ENCODE measurements at regions not wholly inside any gene's neighbourhood (a gene's known extent, or its start where the extent isn't known, plus 50 kb on each side); places are given as distances from the start of the nearest gene placed in this dataset.
"Not testable (repeated sequence)": the region's sequence is repeated elsewhere in the genome, so short reads cannot be mapped to it uniquely, and the experiment has no call there.

- Mint-ChIP-seq H3K4me1 (no peaks in the 10 kb centered on the region), H3K27ac (no peak overlapping the region), H3K9me3 (no peaks in the 10 kb centered on the region), H3K27me3 (ENCODE audit: insufficient read depth, low read depth) (no peaks in the 10 kb centered on the region), H3K4me3 (no peak overlapping the region), H3K36me3 (no peaks in the 10 kb centered on the region)
- H3K4me2 ChIP-seq: no peak overlapping the region
- H3K36me3 ChIP-seq: no peaks in the 10 kb centered on the region
- no peaks in the 10 kb centered on the region for H3K27me3 ChIP-seq
- no peaks in the 10 kb centered on the region for H4K20me1 ChIP-seq (ENCODE audit: low read depth)
- no peak overlapping the region for H2AFZ ChIP-seq (replicated peaks)
- H3K9me3 ChIP-seq (ENCODE audit: low read depth): no peaks in the 10 kb centered on the region
- TF ChIP-seq EZH2phosphoT487 (IDR thresholded peaks at IDR 0.05) (no peak), CTCF (IDR thresholded peaks at IDR 0.05) (no peak), EZH2 (IDR thresholded peaks at IDR 0.05) (no peak)
- no peaks in the 10 kb centered on the region for H3K4me1 ChIP-seq
- DNase-seq (ENCODE audit: low spot score): no peak
- no peaks in the 10 kb centered on the region for H3K79me2 ChIP-seq (ENCODE audit: low read depth)
- no peak overlapping the region for H3K9ac ChIP-seq
- no peak overlapping the region for H3K27ac ChIP-seq
- no peaks in the 10 kb centered on the region for H3F3A ChIP-seq (ENCODE audit: low read depth)
- no peak overlapping the region for H3K4me3 ChIP-seq
Observed at GRCh38 chr5:87127956-87128687, 139.6 kb upstream of the RASA1 start.

- Histone ChIP-seq H3K36me3 (no peaks in the 10 kb centered on the region), H3K79me2 (ENCODE audit: low read depth) (no peaks in the 10 kb centered on the region), H3K9ac (no peak overlapping the region), H2AFZ (replicated peaks) (no peak overlapping the region), H3F3A (ENCODE audit: low read depth) (no peaks in the 10 kb centered on the region), H3K4me3 (no peak overlapping the region), H3K27me3 (no peaks in the 10 kb centered on the region), H3K27ac (no peak overlapping the region), H3K4me1 (no peaks in the 10 kb centered on the region), H3K9me3 (ENCODE audit: low read depth) (no peaks in the 10 kb centered on the region), H3K4me2 (no peak overlapping the region), H4K20me1 (ENCODE audit: low read depth) (no peaks in the 10 kb centered on the region)
- H3K4me1 Mint-ChIP-seq: no peaks in the 10 kb centered on the region
- H3K27me3 Mint-ChIP-seq (ENCODE audit: insufficient read depth, low read depth): no peaks in the 10 kb centered on the region
- DNase-seq (ENCODE audit: low spot score): no peak
- TF ChIP-seq EZH2 (IDR thresholded peaks at IDR 0.05): no peak
- no peak for TF ChIP-seq EZH2phosphoT487 (IDR thresholded peaks at IDR 0.05)
- TF ChIP-seq CTCF (IDR thresholded peaks at IDR 0.05): no peak
- no peak overlapping the region for H3K27ac Mint-ChIP-seq
- no peaks in the 10 kb centered on the region for H3K9me3 Mint-ChIP-seq
- H3K4me3 Mint-ChIP-seq: no peak overlapping the region
- no peaks in the 10 kb centered on the region for H3K36me3 Mint-ChIP-seq
Observed at GRCh38 chr5:87129046-87129445, 138.6 kb upstream of the RASA1 start.

GRCh38 chr5:87132696-87133095 is 135.0 kb upstream of the RASA1 start:
- H3K79me2 ChIP-seq (ENCODE audit: low read depth): no peaks in the 10 kb centered on the region
- no peak overlapping the region for H2AFZ ChIP-seq (replicated peaks)
- no peak for TF ChIP-seq EZH2 (IDR thresholded peaks at IDR 0.05)
- no peak for TF ChIP-seq EZH2phosphoT487 (IDR thresholded peaks at IDR 0.05)
- TF ChIP-seq CTCF (IDR thresholded peaks at IDR 0.05): no peak
- no peaks in the 10 kb centered on the region for H3F3A ChIP-seq (ENCODE audit: low read depth)
- Mint-ChIP-seq H3K9me3 (no peaks in the 10 kb centered on the region), H3K4me3 (no peak overlapping the region), H3K27ac (no peak overlapping the region), H3K36me3 (no peaks in the 10 kb centered on the region), H3K27me3 (ENCODE audit: insufficient read depth, low read depth) (no peaks in the 10 kb centered on the region), H3K4me1 (peaks cover 5% of the 10 kb centered on the region)
- H3K4me3 ChIP-seq: no peak overlapping the region
- H3K27me3 ChIP-seq: no peaks in the 10 kb centered on the region
- no peaks in the 10 kb centered on the region for H3K36me3 ChIP-seq
- H3K27ac ChIP-seq: no peak overlapping the region
- no peak overlapping the region for H3K4me2 ChIP-seq
- no peaks in the 10 kb centered on the region for H3K9me3 ChIP-seq (ENCODE audit: low read depth)
- H3K4me1 ChIP-seq: no peaks in the 10 kb centered on the region
- no peak for DNase-seq (ENCODE audit: low spot score)
- H3K9ac ChIP-seq: no peak overlapping the region
- no peaks in the 10 kb centered on the region for H4K20me1 ChIP-seq (ENCODE audit: low read depth)

GRCh38 chr5:87134513-87134912 is 133.2 kb upstream of the RASA1 start:
- not testable (repeated sequence) for H3K4me1 ChIP-seq, H3K9me3 Mint-ChIP-seq

More at GRCh38 chr5:87134513-87134912, 133.2 kb upstream of the RASA1 start:
- H3K36me3 Mint-ChIP-seq; H3F3A ChIP-seq (ENCODE audit: low read depth); H3K9me3 ChIP-seq (ENCODE audit: low read depth); H3K79me2 ChIP-seq (ENCODE audit: low read depth); H3K27ac Mint-ChIP-seq; H3K36me3 ChIP-seq; H3K27me3 Mint-ChIP-seq (ENCODE audit: insufficient read depth, low read depth); H2AFZ ChIP-seq (replicated peaks); H3K27ac ChIP-seq; H3K4me2 ChIP-seq; H3K4me3 ChIP-seq; H3K9ac ChIP-seq; H3K4me3 Mint-ChIP-seq; H4K20me1 ChIP-seq (ENCODE audit: low read depth); DNase-seq (ENCODE audit: low spot score); H3K27me3 ChIP-seq: not testable (repeated sequence)
- H3K4me1 Mint-ChIP-seq: peaks cover 10% of the 10 kb centered on the region
